ENCODE measurements at regions not wholly inside any gene's neighbourhood (a gene's known extent, or its start where the extent isn't known, plus 50 kb on each side); places are given as distances from the start of the nearest gene placed in this dataset.

DNA sequence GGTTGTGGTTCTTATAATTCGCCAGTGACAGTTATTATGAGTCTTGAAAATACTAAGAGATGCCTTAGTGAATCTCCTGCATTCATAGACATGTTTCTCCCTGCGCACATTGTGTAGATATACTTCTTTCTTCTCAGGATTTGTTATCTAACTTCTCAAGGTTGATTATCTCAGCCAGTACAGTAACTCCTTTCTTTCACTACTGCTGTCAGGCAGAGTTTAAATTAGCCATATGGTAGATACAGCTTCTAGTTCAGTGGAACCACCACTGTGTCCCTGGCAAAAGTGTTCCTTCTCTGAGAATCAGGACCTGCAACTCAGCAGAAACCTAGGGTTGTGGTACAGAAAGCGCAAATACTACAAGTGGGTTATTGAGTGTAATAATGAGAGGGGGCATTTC, 175.0 kb upstream of the SGO1 start:
- Histone ChIP-seq H3K4me1 (replicated peaks in 1 of 4; ENCODE audit: control insufficient read depth in 3 of 4, insufficient read depth in 4 of 4, low read length in 3 of 4) (no peaks in the 10 kb centered on the region), H3K79me1 (ENCODE audit: low read depth, low read length) (no peaks in the 10 kb centered on the region), H2AFZ (ENCODE audit: low read length) (no peak overlapping the region), H4K20me1 (replicated peaks in 1 of 2; ENCODE audit: control insufficient read depth in 1 of 2, insufficient read depth in 2 of 2, low read length in 2 of 2) (no peaks in the 10 kb centered on the region), H3K27ac (ENCODE audit: low read depth, low read length) (no peak overlapping the region), H2AK5ac (ENCODE audit: low read depth, low read length) (no peak overlapping the region), H3K9me3 (ENCODE audit: insufficient read depth in 2 of 2, low read depth in 1 of 2, low read length in 1 of 2) (no peaks in the 10 kb centered on the region), H3K36me3 (ENCODE audit: control insufficient read depth in 2 of 4, insufficient read depth in 4 of 4, low read length in 3 of 4) (no peaks in the 10 kb centered on the region), H3K27me3 (replicated peaks in 1 of 4; ENCODE audit: control insufficient read depth in 3 of 4, extremely low read depth in 1 of 4, insufficient read depth in 3 of 4, low read length in 3 of 4) (no peaks in the 10 kb centered on the region), H4K91ac (replicated peaks; ENCODE audit: insufficient read length, low read length) (no peak overlapping the region), H2BK20ac (ENCODE audit: low read length) (no peak overlapping the region), H3K56ac (replicated peaks; ENCODE audit: insufficient read length, low read depth, low read length) (no peak overlapping the region), H3K18ac (ENCODE audit: extremely low read depth, low read length) (no peak overlapping the region), H3K23ac (ENCODE audit: insufficient read length) (no peak overlapping the region), H2BK15ac (ENCODE audit: low read length) (no peak overlapping the region), H3K4ac (replicated peaks; ENCODE audit: insufficient read length, low read depth, low read length) (no peak overlapping the region), H2BK5ac (ENCODE audit: low read depth, low read length) (no peak overlapping the region), H3K4me2 (ENCODE audit: insufficient read depth in 1 of 2, low read depth in 2 of 2, low read length in 2 of 2) (no peak overlapping the region), H4K8ac (ENCODE audit: extremely low read depth, insufficient read depth, low read length) (no peak overlapping the region), H3K23me2 (ENCODE audit: low read depth, low read length) (no peaks in the 10 kb centered on the region), H2BK12ac (ENCODE audit: low read depth, low read length) (no peak overlapping the region), H2BK120ac (replicated peaks; ENCODE audit: low read depth, low read length) (no peak overlapping the region), H3K14ac (ENCODE audit: insufficient read length) (no peak overlapping the region), H3K79me2 (ENCODE audit: control insufficient read depth in 1 of 2, insufficient read depth in 2 of 2, low read length in 2 of 2) (no peaks in the 10 kb centered on the region), H4K5ac (ENCODE audit: insufficient read length, low read depth, low read length) (no peak overlapping the region), H3K9ac (replicated peaks in 1 of 4; ENCODE audit: extremely low read depth in 1 of 4, low read depth in 3 of 4, low read length in 3 of 4) (no peak overlapping the region), H3K4me3 (ENCODE audit: extremely low read depth in 1 of 4, insufficient read depth in 2 of 4, low read depth in 3 of 4, low read length in 4 of 4) (no peak overlapping the region)
- FAIRE-seq: no peak
- WGBS, 2 experiments (ENCODE audit: extremely low coverage in 1 of 2, insufficient coverage in 1 of 2, insufficient read length in 1 of 2, insufficient replicate concordance in 2 of 2, low coverage in 1 of 2, low lambda C conversion rate in 2 of 2, missing lambda C conversion rate in 1 of 2): 83% methylated on average over 3 of the region's 3 CpGs; no CpG with 5 or more reads in 1 of the 2 experiments
- TF ChIP-seq SP1 (IDR thresholded peaks at IDR 0.05; ENCODE audit: low read depth, low read length): no peak
- ChIA-PET POLR2A (ENCODE audit: partially characterized antibody) (no interaction called here), CTCF (ENCODE audit: partially characterized antibody) (no interaction called here)
- no peak for DNase-seq (ENCODE audit: low read depth in 1 of 2, low spot score in 2 of 2)
